GM18502 (cell line): ENCODE measurements at regions not wholly inside any gene's neighbourhood (a gene's known extent, or its start where the extent isn't known, plus 50 kb on each side); places are given as distances from the start of the nearest gene placed in this dataset.
A peak's percentile ranks its signal among the peaks of the same experiment; 100 is the strongest.
"Not testable (repeated sequence)": the region's sequence is repeated elsewhere in the genome, so short reads cannot be mapped to it uniquely, and the experiment has no call there.

Source experiments
- ATAC-seq: cut with Tn5 transposase; IDR thresholded peaks from one replicate; pipeline ENCODE4 v1.9.1; 2021; ENCODE audit warnings: mild to moderate bottlenecking; ENCODE audit not compliant: unreplicated experiment, poor library complexity

GRCh38 chr14:48247977-48248376 is 572.6 kb upstream of the MDGA2 start:
- ATAC-seq, result no peak

DNA sequence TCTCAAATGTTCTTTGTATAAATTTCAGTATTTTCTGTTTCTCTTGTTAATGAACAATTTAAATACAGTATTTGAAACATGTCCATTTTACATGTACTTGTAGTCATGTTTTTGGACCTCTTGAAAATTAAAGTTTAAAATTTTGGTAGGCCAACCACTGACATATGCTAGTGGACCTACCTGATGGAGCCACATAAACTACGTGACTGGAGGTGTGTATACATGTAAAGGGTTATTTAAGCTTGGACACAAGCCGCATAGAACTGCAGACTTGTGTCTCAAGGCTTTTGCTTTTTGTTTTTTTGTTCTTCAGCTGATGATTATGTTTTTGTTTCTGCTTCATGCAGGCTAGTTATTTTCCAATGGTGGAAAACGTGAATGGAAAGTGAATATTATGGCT is 568.5 kb upstream of the MDGA2 start:
- no peak for ATAC-seq

DNA sequence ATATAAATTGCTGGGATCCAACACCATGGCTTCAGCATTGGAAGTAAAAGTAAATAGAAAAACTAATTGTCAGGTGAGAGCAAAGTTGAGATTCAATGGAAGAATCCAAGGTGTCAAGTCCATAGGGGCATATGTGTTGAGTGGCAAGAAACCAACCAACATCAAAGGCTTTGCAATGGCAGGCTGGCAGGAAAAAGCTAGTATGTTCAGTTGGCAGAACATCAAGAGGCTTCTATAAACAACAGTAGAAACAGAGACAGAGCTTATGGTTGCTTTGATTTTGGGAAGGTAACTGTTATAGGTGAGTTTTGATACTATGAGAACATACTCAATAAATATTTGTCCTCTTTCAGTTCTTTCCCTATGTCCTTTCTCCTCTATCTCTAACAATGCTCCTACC is 553.7 kb upstream of the MDGA2 start:
- ATAC-seq, result no peak

- no peak for ATAC-seq
Observed at GRCh38 chr14:48193893-48194292, 518.5 kb upstream of the MDGA2 start.

DNA sequence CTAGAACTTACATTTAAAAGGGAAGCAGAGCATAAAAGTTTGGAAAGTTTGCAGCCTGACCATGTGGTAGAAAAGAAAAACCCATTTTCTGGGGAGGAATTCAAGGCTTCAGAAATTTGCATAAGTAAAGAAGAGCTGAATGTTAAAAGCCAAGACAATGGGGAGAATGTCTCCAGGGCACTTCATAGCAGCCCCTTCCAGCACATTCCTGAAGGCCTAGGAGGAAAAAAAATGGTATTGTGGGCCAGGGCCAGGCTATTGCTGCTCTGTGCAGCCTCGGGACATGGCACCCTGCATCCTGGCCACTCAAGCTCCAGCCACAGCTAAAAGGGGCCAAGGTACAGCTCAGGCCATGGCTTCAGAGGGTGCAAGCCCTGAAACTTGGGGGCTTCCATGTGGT is 474.2 kb upstream of the MDGA2 start:
- ATAC-seq, result not testable (repeated sequence)

GRCh38 chr14:48140804-48141203 is 465.4 kb upstream of the MDGA2 start:
- no peak for ATAC-seq

DNA sequence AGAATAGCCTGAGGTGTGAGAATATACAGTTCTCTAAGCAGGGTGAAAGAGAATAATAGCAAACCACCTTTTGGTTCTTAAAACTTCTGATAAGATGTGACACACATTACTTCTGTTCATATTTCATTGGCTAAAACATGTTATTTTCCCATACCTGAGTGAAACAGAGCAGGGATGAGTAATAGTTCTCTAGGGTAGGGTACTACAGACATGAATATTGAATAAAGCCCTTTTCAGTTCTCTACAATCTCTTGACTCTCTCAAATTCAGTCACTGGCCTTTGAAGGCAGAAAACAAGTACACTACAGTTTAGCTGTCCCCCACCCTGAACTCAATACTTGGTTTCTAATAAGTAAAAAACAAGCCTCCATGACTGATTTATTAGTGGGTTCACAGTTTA is 454.1 kb upstream of the MDGA2 start:
- ATAC-seq, result no peak

DNA sequence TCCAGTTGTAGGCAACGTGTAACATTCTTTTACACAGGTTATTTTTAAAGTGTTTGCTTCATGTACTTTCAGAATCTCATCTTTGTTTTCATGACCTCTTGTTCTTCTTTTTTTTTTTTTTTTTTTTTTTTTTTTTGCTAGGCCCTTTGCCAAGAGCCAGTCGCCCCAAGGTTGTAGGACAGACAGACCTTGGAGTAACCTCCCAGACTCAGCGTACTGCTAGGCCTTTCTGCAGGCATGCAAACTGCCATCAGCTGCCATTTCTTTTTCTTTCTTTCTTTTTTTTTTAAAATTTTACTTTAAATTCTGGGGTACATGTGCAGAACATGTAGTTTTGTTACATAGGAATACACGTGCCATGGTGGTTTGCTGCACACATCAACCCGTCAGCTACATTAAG is 452.3 kb upstream of the MDGA2 start:
- no peak for ATAC-seq

DNA sequence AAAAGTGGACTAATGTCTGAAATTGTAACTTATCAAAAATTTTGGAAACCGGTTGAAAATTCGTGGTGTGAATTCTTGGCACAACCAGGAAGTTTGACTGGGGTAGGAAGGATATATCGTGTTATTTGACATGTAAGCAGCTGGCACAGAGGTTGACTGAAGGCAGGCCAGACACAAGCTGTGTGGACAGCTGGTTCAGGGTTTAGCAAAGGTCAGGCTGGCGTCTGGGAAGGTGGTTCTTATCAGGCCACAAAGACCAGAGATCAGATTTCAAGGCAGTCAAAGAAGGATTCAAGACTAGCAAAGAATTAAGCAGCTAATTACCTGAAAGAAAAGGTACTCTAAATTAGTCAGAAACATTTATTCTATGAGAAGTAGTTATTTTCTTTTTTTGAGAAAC is 450.2 kb upstream of the MDGA2 start:
- no peak for ATAC-seq

DNA sequence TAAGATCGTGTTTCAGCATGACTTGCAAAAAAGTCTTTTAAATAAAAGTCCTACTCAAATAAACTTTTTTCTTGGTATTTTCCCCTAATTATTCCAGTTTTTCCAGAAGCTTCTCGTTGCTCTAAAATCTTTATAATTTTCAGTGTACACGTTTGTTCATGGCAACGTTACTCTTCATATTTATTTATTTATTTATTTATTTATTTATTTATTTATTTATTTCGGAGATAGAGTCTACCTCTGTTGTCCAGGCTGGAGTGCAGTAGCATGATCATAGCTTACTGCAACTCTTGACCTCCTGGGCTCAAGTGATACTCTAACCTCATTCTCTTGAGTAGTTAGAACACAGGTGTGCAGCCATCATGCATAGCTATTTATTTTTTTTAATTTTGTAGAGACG is 438.3 kb upstream of the MDGA2 start:
- ATAC-seq, result no peak

DNA sequence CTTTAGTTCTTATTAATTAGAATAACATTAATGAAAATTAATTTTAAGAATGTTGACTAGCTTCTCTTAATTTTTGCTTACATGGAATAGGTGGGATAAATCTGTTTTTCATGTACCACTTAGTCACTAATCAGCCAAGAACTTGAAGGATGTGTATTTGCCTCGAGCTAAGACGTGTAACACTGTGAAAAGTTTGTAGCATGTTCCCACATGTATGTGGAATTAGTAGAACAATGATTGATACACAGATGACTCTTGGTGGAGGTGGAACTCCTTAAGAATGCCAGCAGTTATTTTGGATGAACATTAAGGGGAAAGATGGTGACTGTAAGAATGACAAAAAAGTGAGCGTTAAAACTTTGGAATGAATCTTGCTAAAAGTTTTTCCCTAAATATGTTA is 435.7 kb upstream of the MDGA2 start:
- no peak for ATAC-seq

DNA sequence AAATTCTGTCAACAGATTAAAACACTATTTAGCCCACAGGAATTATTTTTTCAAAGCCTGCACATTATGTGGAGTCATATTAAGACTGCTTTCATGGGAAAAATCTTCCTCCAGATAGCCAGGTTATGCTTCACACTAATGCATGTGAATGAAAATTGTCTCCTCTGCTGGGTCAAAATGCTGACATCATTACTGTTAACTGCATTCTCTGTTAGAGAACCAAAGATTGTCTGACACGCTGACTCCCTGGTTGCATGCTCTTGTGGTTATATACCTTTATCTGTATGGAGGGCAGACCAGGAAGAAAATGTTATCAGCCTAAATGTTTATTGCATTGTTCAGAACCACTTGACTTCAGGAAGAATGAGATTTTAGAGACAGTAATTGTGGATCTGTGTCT is 432.2 kb upstream of the MDGA2 start:
- no peak for ATAC-seq

DNA sequence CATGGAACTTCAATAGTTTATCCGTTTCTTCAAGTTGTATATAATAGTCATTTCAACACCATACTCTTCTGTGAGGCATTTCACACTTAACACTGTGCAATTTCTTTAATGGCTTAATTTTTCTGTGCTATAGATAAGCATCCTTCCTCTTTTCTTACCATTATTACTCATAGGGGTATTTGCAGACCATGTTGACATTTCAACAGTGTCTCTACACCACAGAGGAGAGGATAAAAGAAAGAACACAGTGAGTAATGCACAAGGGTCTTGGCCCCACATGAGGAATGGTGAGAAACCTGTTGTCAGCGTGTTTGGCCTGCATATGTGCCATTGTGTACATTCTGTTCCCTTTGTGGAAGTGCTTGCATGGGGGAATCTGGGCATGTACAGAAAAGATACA is 421.5 kb upstream of the MDGA2 start:
- no peak for ATAC-seq

- ATAC-seq, result no peak
Observed at GRCh38 chr14:48086516-48086915, 411.1 kb upstream of the MDGA2 start.

DNA sequence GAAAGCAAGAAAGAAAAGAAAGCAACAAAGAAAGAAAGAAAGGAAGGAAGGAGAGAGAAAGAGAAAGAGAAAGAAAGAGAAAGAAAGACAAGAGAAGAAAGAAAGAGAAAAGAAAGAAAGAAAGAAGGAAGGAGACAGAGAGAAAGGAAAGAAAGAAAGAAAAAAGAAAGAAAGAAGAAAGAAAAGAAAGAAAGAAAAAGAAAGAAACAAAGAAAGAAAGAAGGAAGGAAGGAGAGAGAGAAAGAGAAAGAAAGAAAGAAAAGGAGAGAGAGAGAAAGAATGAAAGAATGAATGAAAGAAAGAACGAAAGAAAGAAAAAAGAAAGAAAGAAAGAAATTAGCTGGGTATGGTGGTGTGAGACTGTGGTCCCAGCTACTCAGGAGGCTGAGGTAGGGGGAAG is 400.1 kb upstream of the MDGA2 start:
- no peak for ATAC-seq

- ATAC-seq, result no peak
Observed at GRCh38 chr14:48052973-48053372, 377.6 kb upstream of the MDGA2 start.

DNA sequence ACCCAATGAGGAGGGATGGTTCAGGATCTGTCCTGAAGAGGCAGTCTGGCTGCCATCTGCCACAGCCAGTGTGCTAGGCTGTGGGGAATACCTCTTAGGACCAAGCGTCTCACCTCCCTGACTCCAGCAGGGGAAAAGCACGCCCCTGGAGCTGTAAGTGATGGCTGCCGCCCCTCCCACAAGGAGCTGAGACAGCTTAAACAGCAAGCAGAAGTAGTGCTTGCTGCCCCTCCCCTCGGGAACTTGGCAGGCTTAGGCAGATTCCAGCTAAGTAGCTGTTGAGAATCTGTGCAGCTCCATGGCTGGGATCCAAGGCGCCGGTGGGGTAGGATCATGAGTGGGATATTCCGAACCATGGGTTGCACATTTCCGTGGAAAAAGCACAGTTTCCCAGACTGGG is 360.4 kb upstream of the MDGA2 start:
- no peak for ATAC-seq

GRCh38 chr14:48027115-48027514 is 351.7 kb upstream of the MDGA2 start:
- no peak for ATAC-seq

DNA sequence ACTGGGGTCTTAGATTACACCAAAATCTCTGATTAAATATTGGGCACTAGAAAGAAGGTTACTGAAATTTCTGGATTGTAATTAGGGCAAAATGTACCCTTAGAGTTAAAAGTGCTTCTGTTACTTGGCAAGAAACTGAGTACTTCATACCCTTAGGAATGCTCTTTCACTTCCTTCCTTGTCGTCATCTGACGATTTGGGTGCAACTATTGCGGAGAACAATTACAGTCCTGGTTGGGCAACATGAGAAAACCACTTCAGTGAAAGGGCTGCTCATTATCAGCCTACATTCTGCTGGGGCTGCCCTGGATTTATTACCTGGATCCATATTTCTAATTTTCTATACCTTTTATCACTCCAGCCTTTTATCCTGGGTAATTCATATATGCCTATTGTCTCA is 348.5 kb upstream of the MDGA2 start:
- ATAC-seq, result no peak

DNA sequence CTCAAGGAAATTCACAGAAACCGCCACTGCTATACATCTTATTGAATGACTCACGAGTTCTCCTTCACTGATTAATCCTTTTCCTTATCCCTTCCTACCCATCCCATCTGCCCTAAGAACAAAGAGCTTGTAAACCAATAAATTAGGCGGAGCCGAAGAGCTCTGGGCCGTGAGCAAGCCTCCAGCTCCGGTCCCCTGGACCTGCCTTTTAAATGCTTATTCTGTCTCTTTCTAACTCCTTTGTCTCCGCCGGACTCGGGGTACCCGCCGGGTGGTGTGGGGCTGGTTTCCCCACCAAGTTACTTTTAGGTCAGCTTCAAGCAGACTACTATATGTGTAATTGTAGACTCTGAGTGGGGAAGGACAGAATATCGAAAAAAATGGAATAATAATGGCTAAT is 336.1 kb upstream of the MDGA2 start:
- ATAC-seq, result not testable (repeated sequence)

DNA sequence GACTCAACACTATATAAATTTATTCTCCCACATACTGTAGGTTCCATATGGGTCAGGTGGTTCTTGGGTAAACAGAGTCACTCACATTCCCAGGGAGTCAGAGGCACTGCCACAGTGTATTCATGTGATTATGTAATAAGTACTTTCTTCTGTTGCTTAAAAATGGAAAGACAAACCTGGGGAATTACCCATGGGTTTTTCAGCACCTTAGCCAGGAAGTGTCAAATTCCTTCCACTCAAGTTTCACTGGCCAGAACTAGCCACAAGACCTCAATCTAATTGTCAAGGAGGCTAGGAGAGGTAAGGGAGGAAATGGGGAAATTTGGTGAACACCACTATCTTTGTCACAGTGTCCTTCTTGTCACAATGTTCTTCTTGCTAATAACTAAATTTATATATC is 333.2 kb upstream of the MDGA2 start:
- peak; percentile 77 for ATAC-seq

GRCh38 chr14:48005986-48006385 is 330.6 kb upstream of the MDGA2 start:
- ATAC-seq, result no peak

GRCh38 chr14:47993883-47994282 is 318.5 kb upstream of the MDGA2 start:
- no peak for ATAC-seq
